Liver (tissue), 8 donors: ENCODE measurements at regions not wholly inside any gene's neighbourhood (a gene's known extent, or its start where the extent isn't known, plus 50 kb on each side); places are given as distances from the start of the nearest gene placed in this dataset.

Source experiments
- DNase-seq: peaks from one replicate; pipeline ENCODE4 v3.0.0-alpha.2; 2017; ENCODE audit warnings: low spot score
- H3K27ac ChIP-seq, 2 donors: one replicate each; pipeline ENCODE4 v1.7.0; 2013; ENCODE audit warnings: inconsistent platforms in 2 of 2, low read length in 2 of 2, control low read depth in 1 of 2, low read depth in 1 of 2, mild to moderate bottlenecking in 1 of 2
- H3K27me3 ChIP-seq, 4 donors: one replicate each; pipeline versions ENCODE4 v1.6.1 to v1.7.0; 2013; ENCODE audit warnings: low read length in 3 of 4, inconsistent platforms in 1 of 4, mild to moderate bottlenecking in 1 of 4, moderate library complexity in 1 of 4; ENCODE audit not compliant: control insufficient read depth in 4 of 4, insufficient read depth in 4 of 4
- H3K36me3 ChIP-seq, 4 donors: one replicate each; pipeline versions ENCODE4 v1.6.1 to v1.7.0; 2013; ENCODE audit warnings: low read length in 3 of 4, mild to moderate bottlenecking in 3 of 4, low read depth in 1 of 4, moderate library complexity in 1 of 4; ENCODE audit not compliant: control insufficient read depth in 4 of 4, insufficient read depth in 3 of 4
- H3K4me1 ChIP-seq, 4 donors: one replicate each; pipeline versions ENCODE4 v1.6.1 to v1.7.0; 2013; ENCODE audit warnings: low read length in 3 of 4, mild to moderate bottlenecking in 3 of 4, moderate library complexity in 1 of 4; ENCODE audit not compliant: control insufficient read depth in 4 of 4, insufficient read depth in 4 of 4
- H3K4me3 ChIP-seq, 3 donors: one replicate each; pipeline versions ENCODE4 v1.6.1 to v1.7.0; 2013; ENCODE audit warnings: low read length in 3 of 3, control low read depth in 1 of 3, low read depth in 1 of 3, mild to moderate bottlenecking in 1 of 3
- H3K9ac ChIP-seq, 2 donors: one replicate each; pipeline ENCODE4 v1.7.0; 2013; ENCODE audit warnings: low read length in 2 of 2, mild to moderate bottlenecking in 2 of 2, moderate library complexity in 2 of 2, control low read depth in 1 of 2, low read depth in 1 of 2
- H3K9me3 ChIP-seq, 4 donors: one replicate each; pipeline versions ENCODE4 v1.6.1 to v1.7.0; 2013; ENCODE audit warnings: low read length in 3 of 4; ENCODE audit not compliant: control insufficient read depth in 4 of 4
- ATF3 ChIP-seq: IDR thresholded peaks from 2 replicates; pipeline ENCODE4 v1.6.1; 2016; ENCODE audit warnings: antibody characterized with exemption
- CTCF ChIP-seq: fragments of 150-350 bp; IDR thresholded peaks from 2 replicates; pipeline ENCODE4 v1.5.1; 2017; ENCODE audit warnings: improper control_type of control experiment, low read depth, low read length; ENCODE audit not compliant: missing input control
- EGR1 ChIP-seq, 2 donors: IDR thresholded peaks; 2 replicates each; pipeline ENCODE4 v1.6.1; 2016 to 2018; ENCODE audit warnings: antibody characterized with exemption in 2 of 2, low read depth in 2 of 2
- FOXA1 ChIP-seq: IDR thresholded peaks from 2 replicates; pipeline ENCODE4 v1.6.1; 2016; ENCODE audit warnings: antibody characterized with exemption
- FOXA2 ChIP-seq: IDR thresholded peaks from 2 replicates; pipeline ENCODE4 v1.6.1; 2016; ENCODE audit warnings: antibody characterized with exemption
- GABPA ChIP-seq, 2 donors: IDR thresholded peaks in 1 of 2; conservative IDR thresholded peaks in 1 of 2; 2 replicates each; pipeline ENCODE4 v1.6.1; 2016; ENCODE audit warnings: antibody characterized with exemption in 2 of 2, mild to moderate bottlenecking in 1 of 2, moderate library complexity in 1 of 2
- HNF4A ChIP-seq, 2 donors: conservative IDR thresholded peaks; 2 replicates each; pipeline ENCODE4 v1.6.1; 2016; ENCODE audit warnings: antibody characterized with exemption in 2 of 2, mild to moderate bottlenecking in 2 of 2
- HNF4G ChIP-seq: IDR thresholded peaks from 2 replicates; pipeline ENCODE4 v1.6.1; 2016; ENCODE audit warnings: antibody characterized with exemption
- JUND ChIP-seq, 2 donors: IDR thresholded peaks; 2 replicates each; pipeline ENCODE4 v1.6.1; 2016; ENCODE audit warnings: antibody characterized with exemption in 2 of 2
- MAX ChIP-seq: IDR thresholded peaks from 2 replicates; pipeline ENCODE4 v1.6.1; 2016; ENCODE audit warnings: antibody characterized with exemption
- NR2F2 ChIP-seq: IDR thresholded peaks from 2 replicates; pipeline ENCODE4 v1.6.1; 2016; ENCODE audit warnings: antibody characterized with exemption
- RAD21 ChIP-seq, 2 donors: IDR thresholded peaks; 2 replicates each; pipeline ENCODE4 v1.6.1; 2016; ENCODE audit warnings: antibody characterized with exemption in 2 of 2, mild to moderate bottlenecking in 2 of 2
- REST ChIP-seq: IDR thresholded peaks from 2 replicates; pipeline ENCODE4 v1.6.1; 2016; ENCODE audit warnings: antibody characterized with exemption, mild to moderate bottlenecking
- RXRA ChIP-seq, 2 donors: IDR thresholded peaks; 2 replicates each; pipeline ENCODE4 v1.6.1; 2017 to 2018; ENCODE audit warnings: antibody characterized with exemption in 2 of 2, mild to moderate bottlenecking in 1 of 2
- SP1 ChIP-seq: IDR thresholded peaks from 2 replicates; pipeline ENCODE4 v1.6.1; 2018; ENCODE audit warnings: antibody characterized with exemption, mild to moderate bottlenecking
- TAF1 ChIP-seq: conservative IDR thresholded peaks from 2 replicates; pipeline ENCODE4 v1.6.1; 2016; ENCODE audit warnings: antibody characterized with exemption, mild to moderate bottlenecking
- YY1 ChIP-seq: IDR thresholded peaks from 2 replicates; pipeline ENCODE4 v1.6.1; 2016; ENCODE audit warnings: antibody characterized with exemption, mild to moderate bottlenecking
- ZBTB33 ChIP-seq: IDR thresholded peaks from 2 replicates; pipeline ENCODE4 v1.6.1; 2016; ENCODE audit warnings: antibody characterized with exemption
- WGBS: extraction: QIAGEN DNeasy Blood & Tissue Kit; methylation state at CpG from one replicate; pipeline ENCODE4 v1.1.7; 2013; 5-methylcytosine and 5-hydroxymethylcytosine counted together
- donor health status: healthy.
- donor health status: healthy.
- donor health status: healthy.
- donor health status: healthy.
- donor health status: healthy.

- WGBS, result 89% methylated on average over 3 of the region's 3 CpGs
- no peak overlapping the region for H3K9ac ChIP-seq
- no peak for DNase-seq
- no peaks in the 10 kb centered on the region for H3K9me3 ChIP-seq
- H3K27ac ChIP-seq, result no peak overlapping the region
- TF ChIP-seq JUND (IDR thresholded peaks at IDR 0.05) (peak in 1 of 2 donors; percentile 16), FOXA2 (no peak)
- peaks cover 2 to 8% (median 6%) of the 10 kb centered on the region in 4 donors for H3K4me1 ChIP-seq
- no peaks in the 10 kb centered on the region for H3K27me3 ChIP-seq
- H3K36me3 ChIP-seq, result no peaks in the 10 kb centered on the region
- H3K4me3 ChIP-seq, result no peak overlapping the region
These were observed 370.8 kb downstream of the TLE1 start for GRCh38 chr9:81318571-81318970.

GRCh38 chr9:81317939-81318338 lies 371.4 kb downstream of the TLE1 start:
- Histone ChIP-seq H3K4me3 (no peak overlapping the region), H3K9me3 (no peaks in the 10 kb centered on the region), H3K36me3 (no peaks in the 10 kb centered on the region), H3K4me1 (peaks cover 2 to 8% (median 6%) of the 10 kb centered on the region in 4 donors), H3K9ac (no peak overlapping the region), H3K27ac (no peak overlapping the region), H3K27me3 (no peaks in the 10 kb centered on the region)
- DNase-seq, result no peak
- WGBS, result 82% methylated on average over 7 of the region's 7 CpGs
- TF ChIP-seq REST, result no peak
- no peak for TF ChIP-seq EGR1 (IDR thresholded peaks at IDR 0.05; ENCODE audit: low read depth in 2 of 2)
- TF ChIP-seq HNF4G, result no peak
- TF ChIP-seq CTCF, result no peak
- TF ChIP-seq FOXA2, result no peak
- TF ChIP-seq ATF3, result no peak
- no peak for TF ChIP-seq RXRA (IDR thresholded peaks at IDR 0.05)
- no peak for TF ChIP-seq MAX
- TF ChIP-seq RAD21 (IDR thresholded peaks at IDR 0.05), result no peak
- TF ChIP-seq SP1, result no peak
- TF ChIP-seq TAF1, result no peak
- no peak for TF ChIP-seq HNF4A (conservative IDR thresholded peaks at IDR 0.05)

GRCh38 chr9:81317223-81317622 lies 372.1 kb downstream of the TLE1 start:
- no peak overlapping the region for H3K27ac ChIP-seq
- H3K27me3 ChIP-seq, result no peaks in the 10 kb centered on the region
- no peaks in the 10 kb centered on the region for H3K9me3 ChIP-seq
- H3K4me1 ChIP-seq, result peaks cover 2 to 8% (median 6%) of the 10 kb centered on the region in 4 donors
- H3K4me3 ChIP-seq, result no peak overlapping the region
- no peak overlapping the region for H3K9ac ChIP-seq
- no peaks in the 10 kb centered on the region for H3K36me3 ChIP-seq
- DNase-seq, result no peak
- 91% methylated on average over 1 of the region's 1 CpG for WGBS
- TF ChIP-seq FOXA1 (no peak), HNF4A (conservative IDR thresholded peaks at IDR 0.05) (no peak), FOXA2 (no peak), ZBTB33 (no peak), YY1 (no peak), MAX (no peak), GABPA (IDR thresholded peaks at IDR 0.05 in 1 of 2, conservative IDR thresholded peaks at IDR 0.05 in 1 of 2) (no peak), JUND (IDR thresholded peaks at IDR 0.05) (no peak), NR2F2 (no peak), TAF1 (no peak), CTCF (no peak), RAD21 (IDR thresholded peaks at IDR 0.05) (no peak)
